GM21515 (cell line): ENCODE measurements at regions not wholly inside any gene's neighbourhood (a gene's known extent, or its start where the extent isn't known, plus 50 kb on each side); places are given as distances from the start of the nearest gene placed in this dataset.

Experiments used
- ATAC-seq: cut with Tn5 transposase; IDR thresholded peaks from one replicate; pipeline ENCODE4 v1.9.1; 2021; ENCODE audit not compliant: unreplicated experiment

- ATAC-seq, result peak; percentile 32
Observed at GRCh38 chr1:212557739-212558692, 50.5 kb upstream of the ATF3 start.

GRCh38 chr1:212558693-212559480, 49.7 kb upstream of the ATF3 start:
- peak; percentile 94 for ATAC-seq
